ENCODE measurements at regions not wholly inside any gene's neighbourhood (a gene's known extent, or its start where the extent isn't known, plus 50 kb on each side); places are given as distances from the start of the nearest gene placed in this dataset.

GRCh38 chr5:38094889-38095288 is 163.5 kb upstream of the EGFLAM start:
- Histone ChIP-seq H3K9me3 (ENCODE audit: control insufficient read depth, insufficient read depth, low read depth, low read length) (no peaks in the 10 kb centered on the region), H3K36me3 (ENCODE audit: control insufficient read depth in 2 of 2, insufficient read depth in 1 of 2, low read length in 2 of 2) (no peaks in the 10 kb centered on the region), H3K4me1 (ENCODE audit: control insufficient read depth, insufficient read depth, low read length) (no peaks in the 10 kb centered on the region), H3K27ac (ENCODE audit: extremely low read depth, low read depth, low read length) (no peak overlapping the region), H3K4me3 (ENCODE audit: low read depth, low read length) (no peak overlapping the region)
- ChIA-PET POLR2A (no interaction called here), CTCF (no interaction called here)
- no peak for TF ChIP-seq WT1 (tag by site-specific recombination; IDR thresholded peaks at IDR 0.05)
- no peak for TF ChIP-seq ELK4 (IDR thresholded peaks at IDR 0.05; ENCODE audit: borderline replicate concordance, low read depth, low read length)
- TF ChIP-seq ZNF23 (tag by site-specific recombination; IDR thresholded peaks at IDR 0.05; ENCODE audit: borderline replicate concordance): no peak
- TF ChIP-seq ZNF114 (tag by site-specific recombination; IDR thresholded peaks at IDR 0.05): no peak

- CTCF ChIA-PET: interaction anchor here (0.6 kb wide), 1 partner anchor 327 kb away, joined by 3 read pairs; no protein-coding TSS in a partner anchor
- TF ChIP-seq SP2 (tag by site-specific recombination; IDR thresholded peaks at IDR 0.05): no peak
- TF ChIP-seq ZNF302 (tag by site-specific recombination; IDR thresholded peaks at IDR 0.05; ENCODE audit: low read depth): no peak
- no peak for TF ChIP-seq ZNF221 (tag by site-specific recombination; IDR thresholded peaks at IDR 0.05; ENCODE audit: borderline replicate concordance)
- TF ChIP-seq HIC1 (tag by site-specific recombination; IDR thresholded peaks at IDR 0.05): no peak
- TF ChIP-seq ZNF768 (tag by site-specific recombination; IDR thresholded peaks at IDR 0.05): no peak
- TF ChIP-seq ZNF174 (tag by site-specific recombination; IDR thresholded peaks at IDR 0.05): no peak
- TF ChIP-seq TRIM28 (IDR thresholded peaks at IDR 0.05; ENCODE audit: borderline replicate concordance, low read length): no peak
- no peak for TF ChIP-seq ZNF23 (tag by site-specific recombination; IDR thresholded peaks at IDR 0.05; ENCODE audit: borderline replicate concordance)
- TF ChIP-seq GFI1B (tag by site-specific recombination; IDR thresholded peaks at IDR 0.05): no peak
- no peak for TF ChIP-seq ZNF777 (tag by site-specific recombination; IDR thresholded peaks at IDR 0.05; ENCODE audit: borderline replicate concordance)
- TF ChIP-seq ZFP37 (tag by site-specific recombination; IDR thresholded peaks at IDR 0.05): no peak
- TF ChIP-seq ZNF148 (tag by site-specific recombination; IDR thresholded peaks at IDR 0.05; ENCODE audit: borderline replicate concordance): no peak
- TF ChIP-seq ZBTB44 (tag by site-specific recombination; IDR thresholded peaks at IDR 0.05): no peak
- TF ChIP-seq ZNF239 (tag by site-specific recombination; IDR thresholded peaks at IDR 0.05): no peak
- no peak for TF ChIP-seq IKZF3 (tag by site-specific recombination; IDR thresholded peaks at IDR 0.05)
- no peak for TF ChIP-seq ZNF394 (tag by site-specific recombination; IDR thresholded peaks at IDR 0.05; ENCODE audit: borderline replicate concordance)
- H3K4me1 ChIP-seq (ENCODE audit: control insufficient read depth, insufficient read depth, low read length): no peaks in the 10 kb centered on the region
- no peak overlapping the region for H3K27ac ChIP-seq (ENCODE audit: extremely low read depth, low read depth, low read length)
- H3K36me3 ChIP-seq (ENCODE audit: control insufficient read depth in 2 of 2, insufficient read depth in 1 of 2, low read length in 2 of 2): no peaks in the 10 kb centered on the region
- POLR2A ChIA-PET: no interaction called here
- no peaks in the 10 kb centered on the region for H3K9me3 ChIP-seq (ENCODE audit: control insufficient read depth, insufficient read depth, low read depth, low read length)
- H3K4me3 ChIP-seq (ENCODE audit: low read depth, low read length): no peak overlapping the region
Observed at GRCh38 chr5:38093855-38094254, 164.5 kb upstream of the EGFLAM start.

Data from HEK293 (cell line).